Neural progenitor cell (in vitro differentiated cells): ENCODE measurements at regions not wholly inside any gene's neighbourhood (a gene's known extent, or its start where the extent isn't known, plus 50 kb on each side); places are given as distances from the start of the nearest gene placed in this dataset.

ENCODE experiments used
- EZH2 ChIP-seq: fragments of 200-600 bp; sonication (generic); IDR thresholded peaks from 2 replicates; pipeline ENCODE4 v1.6.1; 2017; ENCODE audit warnings: antibody characterized with exemption, mild to moderate bottlenecking, moderate library complexity
- EZH2phosphoT487 ChIP-seq: fragments of 200-600 bp; sonication (generic); IDR thresholded peaks from 2 replicates; pipeline ENCODE4 v1.6.1; 2017; ENCODE audit warnings: antibody characterized with exemption
- TF ChIP-seq, protein P1 (sequence below): fragments of 200-600 bp; sonication (generic); IDR thresholded peaks from 2 replicates; pipeline ENCODE4 v1.5.1; 2017; ENCODE audit warnings: antibody characterized with exemption, mild to moderate bottlenecking

DNA sequence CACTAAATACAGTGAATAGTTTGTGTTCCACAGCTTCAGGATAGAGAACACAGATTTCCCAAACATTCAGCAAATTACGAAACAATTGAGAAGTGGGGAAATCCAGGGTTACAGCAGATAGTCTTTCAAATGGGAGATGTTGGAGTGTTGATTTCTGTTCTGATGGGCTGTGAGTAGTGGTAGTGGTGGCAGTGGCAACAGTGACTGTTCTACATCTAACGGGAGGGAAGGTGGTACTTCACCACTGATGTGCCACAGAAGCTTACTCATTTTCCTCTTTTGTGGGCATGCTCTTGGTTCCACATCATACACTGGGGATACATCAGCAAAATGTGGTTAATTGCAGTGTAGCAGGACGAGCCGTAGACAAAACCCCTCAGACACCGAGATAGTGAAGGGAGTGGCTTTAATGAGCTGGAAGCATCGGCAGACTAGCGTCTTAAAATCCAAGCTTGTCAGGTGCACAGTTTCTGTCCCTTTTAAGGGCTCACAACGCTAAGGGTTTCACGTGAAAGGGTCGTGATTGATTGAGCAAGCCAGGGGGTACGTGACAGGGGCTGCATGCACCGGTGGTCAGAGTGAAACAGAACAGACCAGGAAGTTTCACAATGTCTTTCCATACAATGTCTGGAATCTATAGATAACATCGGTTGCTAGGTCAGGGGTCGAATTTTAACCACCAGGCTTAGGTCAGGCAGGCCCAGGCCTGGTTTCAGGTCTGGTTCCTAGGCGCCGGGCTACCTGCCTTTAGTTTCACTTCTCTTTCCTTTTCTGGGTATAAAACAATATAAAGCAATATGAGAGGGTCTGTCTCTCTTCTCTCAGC lies 330.6 kb upstream of the FBXO33 start:
- TF ChIP-seq, protein P1, sequence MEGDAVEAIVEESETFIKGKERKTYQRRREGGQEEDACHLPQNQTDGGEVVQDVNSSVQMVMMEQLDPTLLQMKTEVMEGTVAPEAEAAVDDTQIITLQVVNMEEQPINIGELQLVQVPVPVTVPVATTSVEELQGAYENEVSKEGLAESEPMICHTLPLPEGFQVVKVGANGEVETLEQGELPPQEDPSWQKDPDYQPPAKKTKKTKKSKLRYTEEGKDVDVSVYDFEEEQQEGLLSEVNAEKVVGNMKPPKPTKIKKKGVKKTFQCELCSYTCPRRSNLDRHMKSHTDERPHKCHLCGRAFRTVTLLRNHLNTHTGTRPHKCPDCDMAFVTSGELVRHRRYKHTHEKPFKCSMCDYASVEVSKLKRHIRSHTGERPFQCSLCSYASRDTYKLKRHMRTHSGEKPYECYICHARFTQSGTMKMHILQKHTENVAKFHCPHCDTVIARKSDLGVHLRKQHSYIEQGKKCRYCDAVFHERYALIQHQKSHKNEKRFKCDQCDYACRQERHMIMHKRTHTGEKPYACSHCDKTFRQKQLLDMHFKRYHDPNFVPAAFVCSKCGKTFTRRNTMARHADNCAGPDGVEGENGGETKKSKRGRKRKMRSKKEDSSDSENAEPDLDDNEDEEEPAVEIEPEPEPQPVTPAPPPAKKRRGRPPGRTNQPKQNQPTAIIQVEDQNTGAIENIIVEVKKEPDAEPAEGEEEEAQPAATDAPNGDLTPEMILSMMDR, result no peak
- TF ChIP-seq EZH2 (no peak), EZH2phosphoT487 (no peak)
